GM18498 (cell line): ENCODE measurements at regions not wholly inside any gene's neighbourhood (a gene's known extent, or its start where the extent isn't known, plus 50 kb on each side); places are given as distances from the start of the nearest gene placed in this dataset.

Source experiments
- ATAC-seq: cut with Tn5 transposase; IDR thresholded peaks from one replicate; pipeline ENCODE4 v1.9.1; 2021; ENCODE audit warnings: mild to moderate bottlenecking, moderate library complexity; ENCODE audit not compliant: unreplicated experiment

DNA sequence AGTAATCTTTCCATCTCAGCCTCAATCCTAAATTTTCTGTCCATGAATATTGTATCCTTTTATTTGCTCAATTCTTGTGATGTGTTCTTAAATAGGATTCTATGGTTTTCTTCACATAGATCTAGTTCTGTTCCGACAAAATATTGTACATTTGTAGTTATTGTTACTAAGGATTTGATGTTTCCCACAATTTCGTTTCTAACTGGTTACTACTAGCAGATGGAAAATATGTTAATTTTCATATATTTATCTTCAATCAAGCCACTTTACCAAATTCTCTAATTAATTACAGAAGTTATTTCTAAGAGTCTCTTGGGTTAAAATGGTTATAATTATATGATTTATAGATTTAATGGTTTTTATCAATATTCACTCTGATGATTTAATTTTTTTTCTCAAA, 60.3 kb downstream of the SEC61B start:
- no peak for ATAC-seq

DNA sequence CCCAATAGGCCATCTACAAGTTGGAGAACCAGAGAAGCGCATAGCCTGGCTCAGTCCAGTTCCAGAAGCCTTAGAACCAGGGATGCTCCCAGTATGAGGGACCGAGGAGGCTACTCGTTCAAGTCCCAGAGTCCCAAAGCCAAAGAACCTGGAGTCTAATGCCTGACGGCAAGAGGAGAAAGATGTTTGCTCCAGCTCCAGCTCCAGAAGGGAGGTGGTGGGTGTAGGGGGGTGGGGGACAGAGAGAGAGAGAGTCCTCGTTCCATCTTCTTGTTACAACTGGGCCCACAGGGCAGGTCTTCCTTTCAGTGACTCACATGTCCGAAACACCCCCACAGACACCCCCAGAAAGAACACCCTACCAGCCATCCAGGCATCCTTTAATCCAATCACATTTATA, 63.9 kb downstream of the SEC61B start:
- no peak for ATAC-seq

DNA sequence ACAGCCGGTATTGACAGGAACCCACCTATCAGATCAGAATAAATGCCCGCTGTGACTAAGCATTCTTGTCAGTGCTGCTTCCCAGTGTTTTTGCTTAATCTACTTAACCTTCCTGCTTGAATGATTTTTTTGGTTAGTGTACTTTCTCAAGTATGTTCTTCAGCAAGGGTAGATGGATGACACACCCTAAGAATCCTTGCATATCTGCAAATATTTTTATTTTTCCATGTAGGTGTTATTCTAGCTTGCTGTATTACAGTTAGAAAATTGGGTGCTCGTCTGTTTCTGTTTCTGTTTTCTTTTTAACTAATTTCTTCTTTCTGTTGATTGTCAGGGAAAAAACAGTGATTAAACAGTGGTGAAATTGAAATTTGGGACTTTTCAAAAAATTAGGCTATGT, 64.5 kb downstream of the SEC61B start:
- ATAC-seq: no peak

DNA sequence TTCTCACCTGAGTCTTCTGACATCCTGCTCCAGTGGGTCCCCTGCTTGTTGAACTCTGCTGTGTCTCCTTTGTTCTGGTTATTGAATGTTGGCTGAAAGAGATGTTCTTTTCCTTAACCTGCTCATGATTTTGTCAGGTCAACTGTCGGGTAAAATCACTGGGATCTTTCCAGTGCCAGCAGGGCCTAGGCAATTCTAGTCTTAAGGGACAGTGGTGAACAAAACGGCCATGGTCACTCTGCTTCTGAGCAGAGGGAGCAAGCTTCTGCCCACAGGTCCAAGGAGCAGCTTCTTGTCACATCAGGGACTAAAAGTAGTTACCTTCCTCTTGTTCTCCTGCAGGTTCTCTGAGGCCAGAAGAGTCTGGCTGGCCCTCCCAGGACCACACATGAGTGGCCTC, 65.6 kb downstream of the SEC61B start:
- ATAC-seq: no peak

DNA sequence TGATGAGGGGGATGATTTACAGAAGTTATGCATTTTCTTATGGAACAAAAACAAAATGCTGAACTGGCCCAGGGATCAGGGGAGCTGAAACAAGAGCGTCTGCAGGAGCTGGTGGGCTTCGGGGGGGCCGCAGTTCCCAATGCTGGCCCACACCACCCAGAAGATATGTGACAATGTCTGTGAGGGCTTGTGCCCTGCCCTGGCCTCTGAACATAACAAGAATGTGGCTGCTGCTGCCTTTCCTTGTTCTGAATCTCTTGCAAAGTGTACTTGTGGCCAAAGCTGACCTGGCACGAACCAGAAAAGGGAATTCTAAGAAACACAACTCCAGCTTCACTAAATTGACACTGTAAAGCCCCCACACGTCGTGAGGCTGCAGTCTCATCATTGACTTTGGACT, 66.7 kb downstream of the SEC61B start:
- no peak for ATAC-seq

DNA sequence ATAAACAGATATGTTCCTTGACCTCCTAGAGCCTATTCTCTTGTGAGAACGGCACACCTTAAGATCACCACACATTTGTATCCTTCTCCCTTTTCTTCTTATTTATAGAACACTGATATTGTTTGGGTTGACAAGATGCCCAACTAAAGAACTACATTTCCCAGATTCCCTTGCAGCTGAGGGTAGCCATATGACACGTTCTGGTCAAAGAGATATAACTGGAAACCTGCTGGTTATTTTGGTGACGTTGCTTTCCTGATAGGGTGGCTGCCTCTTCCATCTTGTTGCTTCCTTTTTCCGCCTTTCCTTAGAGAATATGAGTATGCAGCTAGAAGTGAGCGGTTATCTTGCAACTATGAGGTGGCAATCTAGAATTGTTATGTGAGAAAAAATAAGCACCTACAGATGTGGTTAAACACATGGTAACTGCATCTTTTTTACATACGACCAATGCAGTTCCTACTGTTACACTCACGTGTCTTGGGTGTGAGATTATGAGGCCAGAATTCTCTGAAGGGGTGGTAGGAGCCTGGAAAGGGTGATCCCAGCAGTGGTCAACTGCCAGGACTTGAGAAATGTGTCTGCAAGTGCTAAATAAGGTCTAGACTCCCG, 72.9 kb downstream of the SEC61B start:
- no peak for ATAC-seq

DNA sequence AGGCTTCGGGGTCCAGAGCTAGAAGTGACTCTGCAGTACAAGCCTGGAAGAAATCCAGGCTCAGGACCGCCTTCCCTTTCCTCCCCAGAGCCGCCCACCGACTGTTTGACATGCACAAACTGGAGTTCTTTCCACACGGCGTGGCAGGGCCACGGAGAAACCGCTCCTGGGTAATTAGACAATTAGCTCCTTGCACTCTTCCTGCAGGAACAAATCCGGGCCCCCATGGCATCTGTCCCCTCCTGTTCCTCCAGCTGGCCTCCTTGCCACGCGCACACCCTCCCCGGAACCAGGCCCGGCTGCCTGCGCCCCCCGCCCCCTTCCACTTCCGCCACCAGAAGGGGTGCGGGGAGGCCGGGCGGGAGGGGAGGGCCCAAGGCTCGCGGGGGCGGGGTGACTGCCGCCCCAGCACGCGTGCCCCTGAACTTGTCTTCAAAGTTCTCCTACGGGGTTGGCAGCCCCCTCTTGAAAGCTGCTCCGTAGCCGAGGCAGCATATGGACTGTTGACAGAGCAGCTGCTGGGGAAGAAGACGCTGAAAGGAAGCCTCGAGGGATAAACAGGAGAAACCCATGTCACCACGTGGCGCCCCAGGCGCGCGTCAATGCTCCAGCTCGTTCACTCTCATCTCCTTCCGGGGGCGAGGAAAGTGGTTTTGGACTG, 74.3 kb downstream of the SEC61B start:
- ATAC-seq: no peak

DNA sequence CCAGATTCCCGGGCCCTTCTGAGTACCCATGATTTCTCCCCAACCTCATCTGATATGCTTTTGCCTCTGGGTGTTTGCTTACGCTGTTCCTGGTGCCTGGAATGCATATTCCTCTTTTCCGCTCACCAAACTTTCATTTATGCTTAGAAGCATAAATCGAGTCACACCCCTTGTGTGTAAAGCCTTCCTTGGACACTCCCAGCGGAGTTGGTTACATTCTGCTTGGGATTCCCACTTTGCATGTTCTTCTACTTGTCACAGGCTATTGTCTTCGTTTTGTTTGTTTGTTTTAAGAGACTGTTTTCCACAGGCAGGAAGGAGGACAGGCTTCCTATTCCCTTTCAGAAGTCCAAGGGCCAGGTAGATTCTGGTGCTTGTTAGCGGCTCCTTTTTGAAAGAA, 76.5 kb downstream of the SEC61B start:
- no peak for ATAC-seq

DNA sequence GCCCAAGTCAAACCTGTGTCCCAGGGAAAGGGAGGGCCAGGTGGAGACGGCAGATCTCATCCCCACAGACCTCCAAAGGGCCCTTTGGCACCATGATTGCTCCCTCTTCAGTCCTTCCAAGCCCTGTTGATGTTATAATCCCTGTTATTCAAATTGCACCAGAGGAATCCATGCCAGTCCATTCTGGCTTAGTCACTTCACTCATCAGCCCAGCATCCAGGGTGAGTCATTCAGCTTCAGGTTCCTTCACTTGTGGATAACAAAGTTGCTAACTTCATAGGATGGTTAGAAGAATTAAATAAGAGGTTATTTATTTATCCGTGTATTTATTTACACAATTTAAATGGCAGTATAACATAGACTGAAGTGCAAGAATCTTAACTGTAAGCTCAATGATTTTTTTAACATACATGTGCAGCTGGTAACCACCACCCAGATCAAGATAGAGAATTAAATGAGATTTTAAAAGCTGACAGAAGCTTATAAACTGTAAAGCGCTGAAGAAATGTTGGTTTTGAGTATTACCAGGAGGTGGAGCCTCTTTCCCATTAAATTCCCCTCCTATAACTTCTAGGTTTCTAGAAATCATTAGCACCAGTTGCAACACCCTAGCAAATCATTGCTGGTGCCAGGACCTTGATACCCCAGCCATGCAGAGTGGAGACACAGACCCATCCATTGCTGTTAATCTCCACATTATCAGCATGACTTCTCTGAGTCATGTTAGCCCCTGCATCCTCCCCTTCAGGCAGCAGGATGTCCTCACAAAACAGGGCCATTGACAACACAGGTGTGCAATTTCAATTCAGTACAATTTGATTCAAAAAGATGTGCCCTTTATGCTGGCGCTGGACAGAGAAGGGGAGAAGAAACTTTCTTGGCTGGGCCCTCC, 77.4 kb downstream of the SEC61B start:
- ATAC-seq: no peak

DNA sequence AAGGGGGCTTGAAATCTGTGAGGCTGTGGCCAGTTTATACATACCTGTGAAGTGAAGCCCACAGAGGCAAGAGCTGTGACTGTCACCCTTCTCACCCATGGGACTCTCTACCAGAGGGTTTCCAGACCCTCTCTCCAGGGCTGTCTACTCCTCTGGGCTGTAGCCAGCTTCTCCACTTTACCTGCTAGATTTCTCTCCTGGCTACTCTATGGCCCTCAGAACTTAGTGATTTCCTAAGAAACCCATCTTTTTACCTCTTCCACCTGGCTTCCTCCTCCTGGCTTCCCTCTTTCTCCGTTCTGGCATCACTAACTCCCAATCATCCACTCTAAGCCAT, 78.0 kb downstream of the SEC61B start:
- ATAC-seq: no peak

DNA sequence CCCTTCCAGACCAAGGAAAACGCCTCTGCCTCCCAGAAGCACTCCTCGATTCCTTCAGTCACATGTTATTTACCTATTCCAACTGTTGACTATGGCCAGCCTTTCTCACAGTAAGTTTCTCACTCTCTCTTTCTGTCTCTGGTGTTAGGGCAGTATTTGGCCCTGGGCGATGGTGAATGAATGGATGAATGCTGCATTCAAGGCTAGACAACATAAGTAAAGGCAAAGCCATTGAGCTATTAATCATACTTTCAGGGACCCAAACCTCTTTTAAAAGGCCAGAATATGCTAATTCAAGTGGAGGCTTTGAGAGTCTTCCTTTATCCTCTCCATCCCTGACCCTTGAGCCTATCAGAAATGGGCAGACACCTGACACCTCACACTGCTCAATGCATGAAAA, 78.5 kb downstream of the SEC61B start:
- ATAC-seq: no peak

DNA sequence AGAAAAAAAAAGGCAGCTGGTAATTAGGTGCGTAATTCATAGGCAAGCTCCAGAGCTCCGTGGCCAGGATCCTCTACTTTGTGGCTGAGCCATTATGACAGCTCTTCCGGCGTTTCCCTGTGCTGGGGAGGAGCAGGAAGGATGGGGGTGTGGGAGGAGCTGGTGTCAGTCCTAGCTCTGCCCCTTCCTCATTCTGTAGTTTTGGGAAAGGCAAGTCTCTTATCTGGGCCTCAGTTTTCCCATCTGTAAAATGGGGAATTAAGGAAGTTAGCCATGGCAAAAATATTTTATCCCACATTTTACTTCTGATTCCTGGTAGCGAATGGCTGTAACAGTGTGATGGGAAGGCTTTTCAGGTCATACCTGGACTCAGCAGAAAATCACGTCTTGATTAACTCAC, 81.1 kb downstream of the SEC61B start:
- ATAC-seq: no peak

DNA sequence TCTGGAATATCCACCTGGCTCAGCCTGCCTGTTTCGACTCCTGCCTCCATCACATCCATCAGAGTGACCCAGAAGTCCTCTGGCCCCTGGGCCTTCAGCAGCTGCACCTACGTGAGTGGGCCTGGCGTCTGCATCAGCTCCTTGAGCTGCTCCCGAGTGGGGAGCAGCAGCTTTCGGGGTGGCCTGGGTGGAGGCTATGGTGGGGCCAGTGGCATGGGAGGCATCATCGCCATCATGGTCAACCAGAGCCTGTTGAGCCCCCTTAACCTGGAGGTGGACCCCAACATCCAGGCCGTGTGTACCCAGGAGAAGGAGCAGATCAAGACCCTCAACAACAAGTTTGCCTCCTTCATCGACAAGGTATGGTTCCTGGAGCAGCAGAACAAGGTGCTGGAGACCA, 83.0 kb downstream of the SEC61B start:
- ATAC-seq: no peak

DNA sequence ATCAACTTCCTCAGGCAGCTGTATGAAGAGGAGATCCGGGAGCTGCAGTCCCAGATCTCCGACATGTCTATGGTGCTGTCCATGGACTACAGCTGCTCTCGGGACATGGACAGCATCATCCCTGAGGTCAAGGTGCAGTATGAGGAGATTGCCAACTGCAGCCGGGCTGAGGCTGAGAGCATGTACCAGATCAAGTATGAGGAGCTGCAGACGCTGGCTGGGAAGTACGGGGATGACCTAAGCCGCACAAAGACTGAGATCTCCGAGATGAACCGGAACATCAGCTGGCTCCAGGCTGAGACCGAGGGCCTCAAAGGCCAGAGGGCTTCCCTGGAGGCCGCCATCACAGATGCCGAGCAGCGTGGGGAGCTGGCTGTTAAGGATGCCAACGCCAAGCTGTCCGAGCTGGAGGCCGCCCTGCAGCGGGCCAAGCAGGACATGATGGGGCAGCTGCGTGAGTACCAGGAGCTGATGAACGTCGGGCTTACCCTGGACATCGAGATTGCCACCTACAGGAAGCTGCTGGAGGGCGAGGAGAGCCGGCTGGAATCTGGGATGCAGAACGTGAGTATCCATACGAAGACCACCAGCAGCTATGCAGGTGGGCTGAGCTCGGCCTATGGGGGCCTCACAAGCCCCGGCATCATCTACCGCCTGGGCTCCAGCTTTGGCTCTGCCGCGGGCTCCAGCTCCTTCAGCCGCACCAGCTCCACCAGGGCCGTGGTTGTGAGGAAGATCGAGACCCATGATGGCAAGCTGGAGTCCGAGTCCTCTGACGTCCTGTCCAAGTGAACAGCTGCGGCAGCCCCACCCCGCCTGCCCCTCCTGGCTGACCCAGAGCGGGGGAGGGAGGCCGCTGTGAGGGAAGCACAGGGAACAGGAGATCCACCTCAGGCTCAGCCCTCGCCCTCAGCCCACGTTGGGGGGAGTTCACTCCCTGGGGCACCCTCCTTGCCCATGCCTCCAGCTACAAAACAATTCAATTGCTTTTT, 84.0 kb downstream of the SEC61B start:
- ATAC-seq: no peak

DNA sequence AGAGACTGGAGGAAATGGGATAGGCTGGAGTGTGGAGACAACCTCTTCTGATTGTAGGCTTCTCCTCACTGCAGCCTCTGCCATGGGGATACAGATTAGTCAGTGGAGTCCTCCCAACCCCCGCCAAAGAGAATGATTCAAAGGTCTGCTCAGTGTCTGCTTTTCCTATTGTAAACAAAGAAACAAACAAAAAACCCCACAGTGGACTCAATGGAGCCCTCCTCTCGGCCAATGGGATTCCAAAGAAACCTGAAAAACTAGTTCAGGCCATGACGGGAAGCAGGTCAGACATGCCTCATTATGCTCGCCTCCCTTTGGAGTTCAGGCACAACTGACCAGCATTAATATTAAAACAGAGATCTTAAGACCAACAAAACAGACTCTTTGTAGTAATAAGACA, 85.8 kb downstream of the SEC61B start:
- ATAC-seq: no peak

DNA sequence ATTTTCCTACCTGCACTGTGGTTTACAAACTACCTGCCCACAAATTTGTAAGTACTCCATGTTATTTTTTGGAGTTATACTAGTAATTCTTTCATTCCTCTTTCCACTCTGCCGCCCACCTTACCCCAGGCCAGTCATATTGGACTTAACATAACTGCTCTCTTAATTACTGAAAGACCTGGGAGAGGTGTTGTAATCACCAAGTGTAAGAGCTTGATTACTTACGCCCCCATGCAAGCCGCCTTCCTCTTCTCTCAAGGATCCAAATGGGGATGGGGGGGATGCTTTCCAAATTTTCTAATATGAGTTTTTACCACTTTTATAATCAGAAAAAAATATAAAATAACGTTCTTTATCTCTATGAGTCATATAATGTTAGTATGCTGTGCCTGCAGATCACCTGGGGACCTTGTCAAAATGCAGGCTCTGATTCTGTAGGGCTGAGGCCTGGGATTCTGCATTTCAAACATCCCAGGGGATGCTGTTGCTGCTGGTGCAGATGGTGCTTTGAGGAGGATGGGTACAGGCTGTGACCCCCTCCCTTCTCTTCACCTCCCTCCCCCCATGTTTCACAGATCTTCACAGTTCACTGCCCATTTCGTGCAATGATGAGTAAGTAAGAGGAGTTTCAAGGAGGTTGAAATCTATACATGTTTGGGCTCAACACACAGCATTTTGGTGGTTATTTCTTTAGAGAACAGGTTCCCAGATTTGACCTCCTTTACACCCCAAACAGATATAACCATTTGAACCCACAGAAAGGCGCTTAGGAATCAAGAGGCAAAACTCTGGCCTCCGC, 87.3 kb downstream of the SEC61B start:
- no peak for ATAC-seq

DNA sequence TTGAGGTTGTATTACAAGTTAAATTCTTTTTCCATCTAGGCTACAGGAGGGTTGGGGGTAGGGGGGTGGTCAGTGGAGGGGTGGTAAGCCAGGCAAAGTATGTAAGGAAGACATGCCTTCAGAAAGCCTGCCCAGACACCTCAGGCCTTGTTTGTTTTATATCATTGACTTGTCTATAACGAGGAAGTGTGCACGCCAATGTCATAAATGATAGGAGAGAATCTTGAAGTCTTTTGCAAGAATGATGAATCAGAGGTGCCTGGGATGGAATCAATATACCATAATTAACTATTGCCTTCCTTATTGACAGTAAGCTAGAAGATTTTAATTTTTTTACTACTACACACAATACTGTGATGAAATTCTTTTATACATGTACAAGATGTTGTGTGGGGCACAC, 90.7 kb downstream of the SEC61B start:
- no peak for ATAC-seq

DNA sequence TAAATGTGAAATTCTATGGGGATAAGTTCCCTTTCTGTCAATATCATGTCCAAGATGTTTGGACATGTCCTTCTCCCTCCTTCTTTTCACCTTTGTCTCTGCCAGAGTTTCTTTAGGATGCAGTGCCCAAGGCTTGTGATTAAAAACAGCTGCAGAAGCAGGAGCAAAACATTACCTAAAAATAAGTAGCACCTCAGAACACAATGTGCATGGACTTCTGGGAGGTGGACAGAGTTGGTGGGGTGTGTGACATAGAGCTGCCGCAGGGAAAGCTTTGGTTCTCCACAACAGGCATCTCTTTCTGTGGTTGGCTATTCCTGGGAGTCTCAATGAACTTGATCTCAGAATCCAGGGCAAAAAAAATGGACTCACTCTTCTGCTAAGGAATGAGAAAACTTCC, 97.0 kb downstream of the SEC61B start:
- no peak for ATAC-seq

DNA sequence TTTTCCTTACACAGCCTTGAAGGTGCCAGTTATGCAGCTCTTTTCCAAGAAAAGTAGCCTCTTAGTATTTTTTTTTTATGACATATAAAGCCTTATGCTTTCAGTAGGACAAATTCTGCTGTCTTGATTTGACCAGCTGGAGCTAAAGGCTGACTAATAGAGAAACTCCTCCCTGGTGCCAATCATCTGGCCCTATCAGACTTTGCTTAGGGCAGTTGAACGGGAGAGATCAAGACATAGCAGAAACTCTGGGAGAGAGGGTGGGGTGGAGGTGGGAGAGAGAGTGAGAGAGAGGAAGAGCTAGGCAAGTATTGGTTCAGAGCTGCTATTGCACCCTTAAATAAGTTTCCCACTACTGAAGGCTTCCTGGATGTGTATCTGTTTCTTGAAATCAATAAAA, 100.2 kb downstream of the SEC61B start:
- no peak for ATAC-seq
